Stimulated activated CD8-positive, alpha-beta memory T cell treated with anti-CD3 and anti-CD28 coated beads, Interleukin-15, amount 100 ng/mL, for 24 hours (primary cell): ENCODE measurements at regions not wholly inside any gene's neighbourhood (a gene's known extent, or its start where the extent isn't known, plus 50 kb on each side); places are given as distances from the start of the nearest gene placed in this dataset.

Experiments
- DNase-seq: peaks from one replicate; pipeline ENCODE4 v3.0.0-alpha.2; 2020; ENCODE audit warnings: low read depth

- DNase-seq, result no peak
Observed at GRCh38 chr1:29584362-29584761, 348.0 kb downstream of the PTPRU start.

DNA sequence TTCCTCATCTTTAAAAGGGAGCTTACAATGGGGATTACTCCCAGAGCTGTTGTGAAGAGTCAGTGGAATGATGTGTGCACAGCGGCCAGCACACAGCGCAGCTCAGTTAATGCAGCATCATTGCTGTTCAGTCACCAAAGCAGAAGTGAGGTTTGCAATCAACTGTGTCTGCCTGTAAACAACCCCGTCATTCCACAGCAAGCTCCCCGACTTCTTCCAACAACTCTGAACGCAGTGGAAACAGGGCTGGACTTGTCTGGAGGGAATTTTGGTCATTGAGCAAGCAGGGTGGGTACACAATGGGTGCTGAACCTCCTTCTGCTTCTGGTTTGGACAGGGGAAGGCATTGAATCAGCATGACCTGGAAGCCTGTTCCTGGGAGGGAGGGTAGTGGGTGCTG lies 347.4 kb downstream of the PTPRU start:
- DNase-seq, result no peak

- DNase-seq, result no peak
Observed at GRCh38 chr1:29581256-29581655, 344.9 kb downstream of the PTPRU start.

- DNase-seq, result no peak
Observed at GRCh38 chr1:29579821-29580425, 343.6 kb downstream of the PTPRU start.

- no peak for DNase-seq
Observed at GRCh38 chr1:29577512-29577911, 341.2 kb downstream of the PTPRU start.

GRCh38 chr1:29576510-29576909 lies 340.2 kb downstream of the PTPRU start:
- no peak for DNase-seq

DNA sequence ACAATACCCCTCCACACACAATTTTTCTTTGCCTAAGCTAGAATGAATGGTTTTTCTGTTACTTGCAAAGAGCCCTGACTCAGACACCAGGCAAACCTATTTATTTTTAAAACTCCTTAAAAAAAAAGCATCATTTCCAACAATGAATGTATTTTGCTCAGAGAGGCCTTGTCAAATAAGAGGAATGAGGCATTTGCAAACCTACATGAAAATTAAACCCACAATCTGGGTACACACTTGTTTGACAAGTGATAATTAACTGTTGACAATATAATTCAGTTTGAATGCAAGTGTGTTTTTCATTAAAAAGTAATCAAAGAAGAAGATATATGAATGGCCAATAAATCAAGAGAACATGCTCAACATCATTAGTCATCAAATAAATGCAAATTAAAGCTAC lies 339.5 kb downstream of the PTPRU start:
- DNase-seq, result no peak

DNA sequence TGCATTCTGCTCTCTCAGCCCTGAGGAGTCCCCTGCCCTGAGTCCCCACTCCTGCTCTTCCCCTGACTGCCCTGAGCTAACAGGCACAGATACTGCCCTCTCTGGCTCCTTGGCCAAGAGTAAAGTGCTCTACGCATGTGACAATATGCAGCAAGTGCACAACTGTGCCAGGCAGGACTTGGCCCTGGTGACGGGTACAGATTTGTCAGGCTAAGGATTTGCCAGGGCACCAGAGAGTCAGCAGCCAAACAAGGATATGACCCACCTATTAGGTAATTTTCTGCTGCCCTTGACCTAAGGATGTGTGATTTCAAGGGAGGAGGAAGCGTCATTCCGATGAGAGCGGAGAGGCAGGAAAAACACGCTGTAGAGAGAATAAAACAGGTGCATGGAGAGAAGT lies 339.0 kb downstream of the PTPRU start:
- DNase-seq, result no peak

DNA sequence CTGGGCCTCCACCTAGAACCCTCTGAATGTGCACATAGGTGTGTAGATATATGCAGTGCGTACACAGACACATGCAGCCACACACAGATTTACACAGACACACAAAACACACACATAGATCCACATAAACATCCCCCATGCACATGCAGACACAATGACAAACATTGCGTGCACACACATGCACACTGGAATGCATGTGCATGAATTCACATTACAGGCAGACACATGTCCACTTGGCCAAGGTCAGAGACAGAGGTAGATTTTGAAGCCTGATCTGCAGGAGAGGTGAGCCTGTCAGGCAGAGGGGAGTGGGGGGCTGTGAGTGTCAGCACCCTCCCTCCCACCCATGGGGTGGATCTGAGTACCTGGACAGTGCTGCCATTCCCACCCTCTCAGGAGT lies 338.5 kb downstream of the PTPRU start:
- no peak for DNase-seq

- DNase-seq, result no peak
Observed at GRCh38 chr1:29569971-29570634, 333.8 kb downstream of the PTPRU start.

DNA sequence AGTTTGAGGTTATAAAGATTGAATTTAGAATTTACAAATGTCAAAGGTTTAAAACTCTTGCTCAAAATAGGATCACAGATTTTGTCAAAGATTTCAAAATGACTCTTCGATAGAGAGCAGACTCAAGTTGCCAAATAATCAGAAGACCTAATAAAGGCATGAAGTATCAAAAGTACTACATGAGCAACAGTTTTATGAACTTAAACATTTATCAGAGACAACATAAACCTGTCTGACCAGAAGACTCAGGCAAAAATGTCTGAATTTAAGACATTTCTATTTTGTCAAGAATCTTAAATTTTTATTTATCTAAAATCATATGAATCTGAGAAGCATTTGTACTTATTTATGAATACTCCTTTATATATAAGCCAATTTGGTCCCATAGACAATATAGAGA lies 330.9 kb downstream of the PTPRU start:
- no peak for DNase-seq

- no peak for DNase-seq
Observed at GRCh38 chr1:29565490-29565889, 329.2 kb downstream of the PTPRU start.

DNA sequence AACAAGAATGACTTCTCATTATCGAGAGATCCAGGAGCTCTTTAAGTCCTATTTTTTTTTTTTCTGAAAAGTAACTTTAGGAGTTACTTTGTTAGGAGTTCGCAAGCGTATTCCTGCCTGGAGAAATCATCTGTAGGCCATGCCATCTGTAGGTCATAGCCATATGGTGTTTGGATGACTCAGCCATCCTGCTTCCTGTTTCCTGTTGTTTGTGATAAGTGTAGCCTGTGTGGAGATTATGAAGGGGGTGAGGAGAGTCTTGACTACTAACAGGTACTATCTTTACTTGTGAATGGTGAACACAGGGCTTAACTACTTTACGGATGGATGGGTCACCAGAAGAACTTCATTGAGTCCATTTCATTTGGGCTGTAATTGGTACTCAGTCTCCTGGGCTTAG lies 327.2 kb downstream of the PTPRU start:
- DNase-seq, result no peak

DNA sequence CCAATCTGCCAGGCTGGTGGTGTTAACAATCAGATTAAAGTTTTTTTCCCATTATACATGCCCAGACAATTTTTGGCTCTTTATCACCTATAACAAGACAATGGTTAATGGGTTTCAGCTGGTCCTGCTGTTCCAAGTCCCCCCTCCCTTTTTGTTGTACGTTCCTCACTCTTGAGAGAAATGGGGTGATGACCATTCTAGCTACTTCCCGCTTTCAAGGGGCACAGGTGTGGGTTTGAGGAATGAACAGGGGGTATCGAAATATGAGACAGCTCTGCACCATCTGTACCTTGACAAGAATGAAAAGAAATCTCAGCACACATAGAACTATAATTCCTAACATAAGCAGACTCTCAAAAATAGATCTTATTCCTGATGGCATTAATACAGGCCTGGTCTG lies 326.8 kb downstream of the PTPRU start:
- no peak for DNase-seq

- DNase-seq, result no peak
Observed at GRCh38 chr1:29559056-29559455, 322.7 kb downstream of the PTPRU start.

- DNase-seq, result no peak
Observed at GRCh38 chr1:29557701-29558600, 321.6 kb downstream of the PTPRU start.

DNA sequence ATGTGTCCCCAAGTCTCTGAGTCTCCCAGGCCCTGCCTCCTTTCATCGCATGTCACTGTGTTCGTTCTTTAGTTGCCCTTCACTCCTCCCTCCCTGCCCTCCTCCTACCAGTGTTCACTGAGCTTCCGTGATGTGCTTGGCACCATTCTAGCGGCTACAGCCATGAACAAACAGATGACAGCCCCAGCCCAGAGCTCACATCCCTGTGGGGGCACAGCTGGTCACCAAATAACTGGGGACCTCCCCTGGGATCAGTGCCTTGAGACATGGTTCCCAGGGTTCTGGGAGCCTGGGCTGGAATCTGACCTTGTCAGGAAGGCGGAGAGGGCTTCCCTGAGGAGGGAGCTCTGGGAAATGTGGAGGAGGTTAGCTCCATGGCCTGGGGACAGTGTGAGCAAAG lies 320.7 kb downstream of the PTPRU start:
- DNase-seq, result no peak

GRCh38 chr1:29556657-29557056 lies 320.3 kb downstream of the PTPRU start:
- DNase-seq, result no peak

DNA sequence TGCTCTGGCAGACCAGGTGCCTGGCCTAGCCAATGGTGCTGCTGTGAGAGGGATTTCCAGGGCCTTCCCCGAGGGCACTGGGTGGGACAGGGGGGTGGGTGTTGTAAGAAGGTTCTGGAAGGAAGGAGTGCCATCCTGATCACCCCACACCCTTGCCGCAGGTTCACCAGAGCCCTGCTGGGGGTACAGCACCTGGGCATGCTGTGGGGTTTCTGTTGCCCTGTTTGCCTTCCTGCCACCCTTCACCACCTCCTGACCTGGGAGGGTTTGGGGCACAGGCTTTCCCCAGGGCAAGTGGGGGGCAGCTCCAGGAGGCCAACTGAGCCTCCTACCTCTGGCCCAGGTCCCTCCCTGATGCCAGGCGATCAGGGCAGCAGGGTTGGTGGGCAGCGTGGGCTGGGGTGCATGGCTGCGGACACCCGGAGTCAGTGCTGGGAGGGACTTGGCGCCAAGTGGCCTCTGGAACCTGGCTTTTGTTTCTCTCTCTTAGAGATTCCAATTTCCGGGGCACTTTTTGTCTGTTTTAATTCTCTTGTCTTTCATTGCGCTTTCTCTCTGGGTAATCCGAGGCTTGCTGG lies 318.8 kb downstream of the PTPRU start:
- no peak for DNase-seq

DNA sequence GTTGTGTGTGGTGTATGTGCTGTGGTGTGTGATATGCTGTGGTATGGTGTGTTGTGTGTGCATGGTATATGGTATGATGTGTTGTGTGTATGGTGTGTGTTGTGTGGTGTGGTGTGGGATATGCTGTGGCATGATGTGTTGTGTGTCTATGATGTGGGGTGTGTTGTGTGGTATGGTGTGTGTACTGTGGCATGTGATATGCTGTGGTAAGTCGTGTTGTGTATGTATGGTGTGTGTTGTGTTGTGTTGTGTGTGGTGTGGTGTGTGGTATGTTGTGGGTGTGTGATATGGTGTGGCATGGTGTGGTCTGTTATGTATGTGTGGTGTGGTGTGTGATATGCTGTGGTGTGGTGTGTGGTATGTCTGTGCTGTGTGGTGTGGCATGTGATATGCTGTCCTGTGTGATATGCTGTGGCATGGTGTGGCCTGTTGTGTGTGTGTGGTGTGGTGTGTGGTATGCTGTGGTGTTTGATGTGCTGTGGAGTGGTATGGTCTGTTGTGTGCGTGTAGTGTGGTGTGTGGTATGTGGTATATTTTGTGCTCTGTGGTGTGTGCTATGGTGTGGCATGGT lies 318.0 kb downstream of the PTPRU start:
- no peak for DNase-seq

DNA sequence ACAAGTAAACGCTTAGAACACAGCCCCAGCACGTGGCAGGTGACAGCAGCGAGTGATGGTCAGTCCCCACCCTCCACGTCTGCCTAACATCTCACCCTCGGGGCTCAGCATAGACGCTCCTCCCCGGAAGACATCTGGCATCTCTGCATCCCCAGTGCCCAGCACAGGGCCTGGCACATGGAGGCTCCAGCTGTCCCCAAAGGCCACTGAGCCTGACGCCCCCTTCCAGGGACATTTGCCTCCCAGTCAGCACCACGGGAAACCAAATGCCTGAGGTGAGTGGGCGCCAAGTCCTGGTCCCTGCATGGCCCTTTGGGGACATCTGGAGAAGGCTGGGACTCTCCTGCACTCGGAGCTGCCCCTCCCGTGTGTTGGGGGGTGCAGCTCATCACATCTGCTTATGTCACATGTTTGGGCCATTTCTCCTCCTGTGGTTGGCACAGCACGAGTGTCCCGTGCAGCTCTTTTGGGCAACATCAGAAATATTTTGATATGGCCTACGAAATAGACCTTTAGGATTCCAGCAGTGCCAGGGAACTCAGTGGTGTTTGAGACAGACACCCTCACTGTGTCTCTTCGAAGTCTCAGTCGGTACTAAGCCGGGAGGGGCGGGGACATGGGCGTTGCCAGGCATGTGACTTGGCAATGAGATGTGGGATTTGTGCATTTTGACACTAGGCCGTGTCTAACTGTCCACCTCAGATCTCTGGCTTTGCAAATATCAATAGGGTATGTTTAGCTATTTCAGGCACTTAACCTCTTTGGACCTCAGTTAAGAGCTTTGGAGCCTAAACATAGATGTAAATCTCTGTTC lies 315.0 kb downstream of the PTPRU start:
- no peak for DNase-seq
